ENCODE measurements at regions not wholly inside any gene's neighbourhood (a gene's known extent, or its start where the extent isn't known, plus 50 kb on each side); places are given as distances from the start of the nearest gene placed in this dataset.
"Not testable (repeated sequence)": the region's sequence is repeated elsewhere in the genome, so short reads cannot be mapped to it uniquely, and the experiment has no call there.

DNA sequence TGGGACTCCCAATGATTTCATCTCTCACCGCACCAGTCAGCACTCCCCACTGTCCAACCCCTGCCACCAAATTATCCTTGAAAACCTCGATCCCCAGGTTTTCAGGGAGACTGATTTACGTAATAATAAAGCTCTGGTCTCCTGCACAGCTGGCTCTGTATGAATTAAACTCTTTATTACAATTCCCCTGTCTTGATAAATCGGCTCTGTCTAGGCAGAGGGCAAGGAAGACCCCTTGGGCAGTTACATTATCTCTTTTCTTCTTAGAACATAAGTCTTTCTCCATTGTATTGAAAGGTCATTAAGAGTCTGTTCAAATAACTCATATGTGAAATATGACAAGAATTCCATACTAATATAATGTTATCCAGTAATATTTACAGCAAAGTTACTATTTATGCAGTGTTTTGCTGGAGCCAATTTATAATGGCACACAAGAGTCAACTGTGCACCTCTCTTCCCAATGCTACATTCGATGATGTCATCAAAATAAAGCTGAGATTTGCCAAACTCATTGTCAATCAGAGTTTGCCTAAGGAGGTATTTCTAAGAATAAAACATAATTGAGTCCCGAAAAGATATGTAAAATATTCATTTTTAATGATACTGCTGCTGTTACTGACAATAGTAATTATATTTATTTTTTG, 1297.2 kb upstream of the LRRTM3 start:
- DNase-seq (ENCODE audit: low spot score) = no peak

DNA sequence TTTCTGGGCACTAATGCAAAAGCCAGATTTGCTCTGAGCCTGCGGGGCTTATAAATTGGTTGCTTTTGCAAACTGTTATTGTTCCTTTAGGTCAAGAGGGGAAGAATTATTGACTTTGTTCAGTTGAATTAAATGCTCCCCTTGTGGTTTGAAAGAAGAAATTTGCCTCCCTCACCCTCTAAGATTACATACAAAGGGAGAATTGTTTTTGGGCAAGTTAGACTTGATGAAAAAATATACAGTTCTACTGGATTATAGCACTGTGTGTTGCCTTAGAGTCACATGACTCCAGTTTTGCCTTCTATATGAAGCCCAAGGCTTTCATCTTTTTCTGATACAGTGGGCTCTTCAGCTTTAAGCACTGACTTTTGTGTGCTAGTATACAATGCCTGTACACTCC, 1265.8 kb upstream of the LRRTM3 start:
- no peak for DNase-seq (ENCODE audit: low spot score)

DNA sequence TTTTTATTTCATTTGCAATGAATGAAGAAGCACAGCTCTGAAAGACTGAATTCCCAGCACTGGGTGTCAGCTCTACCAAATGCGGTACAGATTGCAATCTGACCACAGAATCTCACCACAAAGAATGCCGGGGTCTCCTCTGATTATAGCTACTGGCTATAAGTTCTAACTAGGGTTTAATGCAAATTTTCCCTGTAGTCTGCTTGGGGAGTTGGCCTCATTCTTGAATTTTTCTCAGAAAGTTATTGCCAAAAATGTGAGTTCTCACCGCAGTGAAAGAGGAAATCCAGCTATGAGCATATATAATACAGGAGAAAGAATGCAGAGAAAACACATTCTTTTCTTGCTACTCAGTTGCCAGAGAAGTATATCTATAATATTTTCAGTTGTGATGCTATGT, 1255.7 kb upstream of the LRRTM3 start:
- DNase-seq (ENCODE audit: low spot score) = no peak

DNA sequence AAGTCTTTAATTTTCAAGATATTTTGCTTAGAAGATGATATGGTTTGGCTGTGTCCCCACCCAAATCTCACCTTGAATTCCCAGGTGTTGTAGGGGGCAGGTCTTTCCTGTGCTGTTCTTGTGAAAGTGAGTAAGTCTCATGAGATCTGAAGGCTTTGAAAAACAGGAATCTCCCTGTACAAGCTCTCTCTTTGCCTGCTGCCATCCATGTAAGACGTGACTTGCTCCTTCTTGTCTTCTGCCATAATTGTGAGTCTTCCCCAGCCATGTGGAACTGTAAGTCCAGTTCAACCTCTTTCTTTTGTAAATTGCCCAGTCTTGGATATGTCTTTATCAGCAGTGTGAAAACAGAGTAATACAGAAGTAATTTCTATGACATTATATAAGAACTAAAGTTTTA, 1255.2 kb upstream of the LRRTM3 start:
- DNase-seq (ENCODE audit: low spot score) = not testable (repeated sequence)

DNA sequence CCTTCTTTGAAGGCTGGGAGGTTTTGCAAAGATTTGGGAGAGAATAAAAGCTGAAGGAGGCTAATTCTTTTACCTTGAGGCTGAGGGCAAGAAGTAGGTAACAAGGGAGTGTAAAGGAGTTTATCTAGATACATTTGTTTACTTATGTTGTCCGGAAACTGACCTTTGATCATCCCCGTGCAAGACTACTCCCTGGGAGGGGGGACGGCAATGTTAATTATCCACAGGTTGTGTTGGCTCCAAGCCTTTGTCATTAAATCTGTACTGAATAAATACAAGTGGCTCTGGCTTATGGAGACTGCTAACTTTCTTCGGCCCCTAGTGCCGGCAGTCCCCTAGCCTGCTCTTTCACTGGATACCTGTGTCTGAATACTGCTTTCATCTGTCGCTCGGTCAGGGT, 1250.6 kb upstream of the LRRTM3 start:
- no peak for DNase-seq (ENCODE audit: low spot score)

- no peak for DNase-seq (ENCODE audit: low spot score)
Measured at GRCh38 chr10:65684896-65685295, 1240.9 kb upstream of the LRRTM3 start.

DNA sequence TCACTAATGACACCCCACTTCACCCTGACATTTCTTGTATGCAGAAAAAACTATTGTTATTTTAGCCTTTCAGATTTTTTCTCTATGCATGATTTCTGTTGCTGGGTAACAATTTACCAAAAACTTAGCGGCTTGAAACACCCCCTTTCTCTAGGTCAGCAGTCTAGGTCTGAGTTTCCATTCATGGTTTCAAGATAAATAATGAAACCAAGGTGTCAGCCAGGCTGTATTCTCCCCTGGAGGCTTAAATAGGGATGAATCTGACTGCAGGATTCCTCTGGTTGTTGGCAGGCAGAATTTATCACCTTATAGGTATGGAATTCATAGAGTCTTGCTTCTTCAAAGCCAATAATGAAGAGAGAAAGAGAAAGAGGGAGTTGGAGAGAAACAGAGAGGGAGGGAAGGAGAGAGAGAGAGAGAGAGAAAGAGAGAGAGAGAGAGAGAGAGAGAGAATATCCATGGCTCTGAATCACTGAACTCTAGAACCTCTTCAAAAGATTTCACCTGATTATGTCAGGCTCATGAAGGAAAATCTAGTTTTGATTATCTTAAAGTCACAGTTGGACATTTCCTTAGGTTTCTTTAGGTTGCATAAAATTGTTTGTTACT, 1224.6 kb upstream of the LRRTM3 start:
- no peak for DNase-seq (ENCODE audit: low spot score)

GRCh38 chr10:65708057-65708456, 1217.8 kb upstream of the LRRTM3 start:
- DNase-seq (ENCODE audit: low spot score) = no peak

DNA sequence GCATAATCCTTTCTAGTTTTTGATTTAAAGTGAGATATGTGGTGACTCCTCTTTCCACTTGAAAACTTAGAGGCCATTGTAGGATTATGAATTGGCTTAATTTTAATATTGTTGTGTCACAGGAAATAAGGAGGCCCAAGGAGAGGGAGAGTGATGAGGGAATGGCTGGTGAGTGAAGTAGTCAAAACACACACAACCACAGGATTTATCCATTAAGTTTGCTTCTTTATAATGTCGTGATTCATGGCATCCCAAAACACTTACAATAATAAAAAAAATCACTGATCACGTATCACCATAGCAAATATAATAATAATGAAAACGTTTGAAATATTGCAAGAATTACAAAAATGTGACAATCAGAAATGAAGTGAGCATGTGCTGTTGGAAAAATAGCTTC, 1215.5 kb upstream of the LRRTM3 start:
- no peak for DNase-seq (ENCODE audit: low spot score)

DNA sequence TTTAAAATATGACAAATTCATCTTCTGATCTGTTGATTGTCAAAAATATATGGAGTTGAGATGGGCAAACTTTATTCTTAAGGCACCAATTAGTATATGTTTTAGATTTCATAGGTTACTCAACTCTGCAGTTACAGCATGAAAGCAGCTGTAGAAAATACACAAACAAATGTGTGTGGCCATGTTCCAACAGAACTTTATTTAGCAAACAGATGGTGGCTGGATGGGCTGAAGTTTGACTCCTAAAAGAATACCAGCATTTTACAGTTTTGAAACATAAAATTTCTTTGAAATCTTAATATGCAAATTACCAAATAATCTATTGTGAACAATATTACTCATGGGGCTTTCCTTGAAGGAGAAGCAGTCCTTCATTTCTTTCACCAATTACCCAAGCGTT, 1206.0 kb upstream of the LRRTM3 start:
- no peak for DNase-seq (ENCODE audit: low spot score)

GRCh38 chr10:65720901-65721300, 1204.9 kb upstream of the LRRTM3 start:
- DNase-seq (ENCODE audit: low spot score) = no peak

DNA sequence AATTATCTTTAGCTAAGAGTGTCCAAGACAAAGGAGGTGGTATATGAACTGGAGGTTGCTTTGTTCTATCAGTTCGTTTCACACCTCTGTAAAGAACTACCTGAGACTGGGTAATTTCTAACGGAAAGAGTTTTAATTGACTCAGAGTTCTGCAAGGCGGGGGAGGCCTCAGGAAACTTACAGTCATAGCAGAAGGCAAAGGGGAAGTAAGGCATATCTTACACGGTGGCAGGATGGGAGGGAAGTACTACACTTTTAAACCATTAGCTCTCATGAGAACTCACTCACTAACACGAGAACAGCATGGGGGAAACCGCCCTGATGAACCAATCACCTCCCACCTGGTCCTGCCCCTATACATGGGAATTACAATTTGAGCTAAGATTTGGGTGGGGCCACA, 1202.3 kb upstream of the LRRTM3 start:
- no peak for DNase-seq (ENCODE audit: low spot score)

GRCh38 chr10:65735382-65735781, 1190.5 kb upstream of the LRRTM3 start:
- DNase-seq (ENCODE audit: low spot score) = no peak

DNA sequence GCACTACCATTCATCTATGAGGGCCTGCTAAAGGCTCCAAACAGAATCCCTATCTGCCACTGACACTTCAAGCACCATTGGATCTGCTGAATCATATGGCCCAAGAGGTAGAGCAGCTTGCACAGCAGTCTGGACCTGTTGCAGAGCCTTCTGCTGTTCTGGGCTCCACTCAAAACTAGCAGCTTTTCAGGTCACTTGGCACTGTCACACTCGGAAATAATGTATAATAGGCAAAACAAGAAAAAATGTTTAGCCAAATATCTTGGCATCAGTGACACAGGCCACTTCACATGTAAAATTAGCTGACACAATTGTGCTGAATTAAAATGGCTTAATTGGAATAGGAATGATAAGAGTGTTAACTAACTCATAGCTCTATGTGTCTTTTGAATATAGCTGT, 1182.9 kb upstream of the LRRTM3 start:
- no peak for DNase-seq (ENCODE audit: low spot score)

- DNase-seq (ENCODE audit: low spot score) = no peak
Measured at GRCh38 chr10:65751218-65751617, 1174.6 kb upstream of the LRRTM3 start.

GRCh38 chr10:65751896-65752295, 1173.9 kb upstream of the LRRTM3 start:
- DNase-seq (ENCODE audit: low spot score) = no peak

GRCh38 chr10:65753532-65753931, 1172.3 kb upstream of the LRRTM3 start:
- no peak for DNase-seq (ENCODE audit: low spot score)

DNA sequence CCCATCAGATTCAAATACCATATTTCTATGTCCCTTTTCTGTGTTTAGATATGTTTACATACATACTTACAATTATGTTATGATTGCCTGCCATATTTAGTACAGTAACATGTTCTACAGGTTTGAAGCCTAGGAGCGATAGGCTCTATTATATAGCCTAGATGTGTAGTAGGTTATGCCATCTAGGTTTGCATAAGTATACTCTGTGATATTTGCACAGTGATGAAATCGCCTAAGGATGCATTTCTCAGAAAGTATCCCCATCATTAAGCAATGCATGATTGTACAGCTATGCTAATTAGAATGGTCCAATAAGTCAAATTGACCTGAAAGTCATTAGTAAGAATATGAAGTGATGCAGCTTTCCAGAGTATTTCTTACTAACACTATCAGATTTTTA, 1171.7 kb upstream of the LRRTM3 start:
- DNase-seq (ENCODE audit: low spot score) = no peak

DNA sequence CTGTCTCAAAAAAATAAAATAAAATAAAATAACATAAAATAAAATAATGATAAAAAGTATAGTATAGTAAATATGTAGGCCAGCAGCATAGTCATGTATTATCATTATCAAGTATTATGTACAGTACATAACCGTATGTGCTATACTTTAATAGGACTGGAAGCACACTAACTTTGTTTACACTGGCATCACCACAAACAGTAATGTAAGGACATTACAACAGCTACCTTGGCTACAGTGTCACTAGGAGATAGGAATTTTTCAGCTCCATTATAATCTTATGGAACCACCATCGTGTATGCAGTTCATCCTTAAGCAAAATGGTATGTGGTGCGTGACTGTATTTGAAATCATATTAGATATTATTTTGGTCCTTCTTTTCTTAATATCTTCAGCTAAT, 1163.5 kb upstream of the LRRTM3 start:
- DNase-seq (ENCODE audit: low spot score) = no peak

DNA sequence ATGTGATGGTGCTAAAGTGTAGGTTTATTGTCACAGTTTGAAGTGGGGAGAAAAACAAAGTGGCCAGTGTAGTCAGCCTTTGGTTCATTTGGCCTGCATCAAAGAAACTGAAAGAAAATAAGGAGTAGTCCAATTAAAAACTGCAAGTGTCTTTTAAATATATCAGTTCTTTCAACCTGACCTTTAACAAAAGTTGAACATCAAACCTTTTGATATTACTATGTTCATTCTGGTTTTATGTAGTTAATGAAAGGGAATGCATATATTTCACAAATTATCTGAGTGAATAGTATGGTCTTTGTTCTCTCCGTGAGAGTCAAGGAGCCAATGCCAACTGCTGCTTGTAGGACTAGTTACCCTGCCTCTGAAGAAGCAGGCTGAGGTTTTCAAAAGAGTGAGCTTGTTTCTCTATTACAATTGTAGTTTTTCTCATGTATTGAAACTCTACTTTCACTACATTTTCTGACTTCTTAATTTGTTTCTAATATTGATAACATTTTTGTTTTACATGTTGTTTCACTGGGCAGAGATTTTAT, 1160.8 kb upstream of the LRRTM3 start:
- DNase-seq (ENCODE audit: low spot score) = peak; percentile 30

DNA sequence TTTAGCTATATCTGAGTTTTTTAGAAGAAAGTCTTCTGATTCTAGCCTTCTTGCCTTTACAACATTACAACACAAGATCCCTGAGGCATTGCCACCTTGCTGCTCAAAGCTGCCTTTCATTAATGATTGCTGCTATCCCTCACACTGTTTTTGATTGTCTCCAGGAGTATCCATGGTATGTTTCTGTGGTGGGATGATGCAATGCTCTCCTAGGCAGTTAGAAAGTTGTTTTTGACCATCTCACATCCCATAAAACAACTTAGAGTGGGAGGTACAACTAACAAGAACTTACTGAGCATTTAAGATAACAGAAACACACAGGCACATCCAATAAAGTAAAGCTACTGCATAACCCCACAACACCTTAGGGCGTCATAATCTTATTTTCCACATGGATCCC, 1156.0 kb upstream of the LRRTM3 start:
- no peak for DNase-seq (ENCODE audit: low spot score)

- DNase-seq (ENCODE audit: low spot score) = no peak
Measured at GRCh38 chr10:65778753-65779152, 1147.1 kb upstream of the LRRTM3 start.

GRCh38 chr10:65779985-65780384, 1145.9 kb upstream of the LRRTM3 start:
- DNase-seq (ENCODE audit: low spot score) = no peak

GRCh38 chr10:65786279-65786678, 1139.6 kb upstream of the LRRTM3 start:
- no peak for DNase-seq (ENCODE audit: low spot score)

Data from Ammon's horn (tissue), 1 donor.